K562 (cell line): ENCODE measurements at regions not wholly inside any gene's neighbourhood (a gene's known extent, or its start where the extent isn't known, plus 50 kb on each side); places are given as distances from the start of the nearest gene placed in this dataset.

ENCODE experiments used
- ATF1 ChIP-seq, 2 experiments: fragments of 450-650 bp in 1 of 2; IDR thresholded peaks; 2 replicates each; pipeline ENCODE4 v1.6.1; 2016; ENCODE audit warnings: missing compliant biosample characterization in 1 of 2, missing genetic modification characterization in 1 of 2
- ATF3 ChIP-seq, 2 experiments: fragments of 450-650 bp in 1 of 2; sonication (generic) in 1 of 2; formaldehyde crosslinking in 1 of 2; IDR thresholded peaks in 1 of 2; conservative IDR thresholded peaks in 1 of 2; 2 replicates each; pipeline versions ENCODE4 v1.6.1 to v1.8.1; 2016 to 2023; ENCODE audit warnings: mild to moderate bottlenecking in 2 of 2, moderate library complexity in 2 of 2, inconsistent platforms in 1 of 2, missing genetic modification reagents in 1 of 2
- EHMT2 ChIP-seq: fragments of 450-650 bp; IDR thresholded peaks from 2 replicates; pipeline ENCODE4 v1.6.1; 2018; ENCODE audit warnings: antibody characterized with exemption
- FOSL1 ChIP-seq: fragments of 200-800 bp; sonication (Bioruptor generic); conservative IDR thresholded peaks from 2 replicates; pipeline ENCODE4 v1.6.1; 2016; ENCODE audit warnings: missing genetic modification characterization, missing compliant biosample characterization
- FOXA3 ChIP-seq, 2 experiments: fragments of 450-650 bp in 1 of 2; sonication (generic) in 1 of 2; formaldehyde crosslinking; IDR thresholded peaks in 1 of 2; conservative IDR thresholded peaks in 1 of 2; 2 replicates each; pipeline versions ENCODE4 v1.4.0 to v1.8.0; 2020 to 2022; ENCODE audit warnings: mild to moderate bottlenecking in 2 of 2, missing genetic modification reagents in 1 of 2
- GTF3C2 ChIP-seq: IDR thresholded peaks from 3 replicates; pipeline ENCODE4 v1.6.1; 2011; ENCODE audit warnings: borderline replicate concordance, mild to moderate bottlenecking, moderate library complexity; ENCODE audit not compliant: insufficient read length; ENCODE audit errors: extremely low read depth
- JUNB ChIP-seq: fragments of 450-650 bp; formaldehyde crosslinking; conservative IDR thresholded peaks from 2 replicates; pipeline ENCODE4 v1.4.0; 2020; ENCODE audit warnings: mild to moderate bottlenecking
- ZNF445 ChIP-seq: fragments of 250-450 bp; sonication (Bioruptor Pico); IDR thresholded peaks from 2 replicates; pipeline ENCODE4 v1.4.0; 2020; ENCODE audit warnings: low read depth, mild to moderate bottlenecking, moderate library complexity
- TF ChIP-seq, protein P1 (sequence below): sonication (generic); formaldehyde crosslinking; IDR thresholded peaks from 2 replicates; pipeline ENCODE4 v1.8.1; 2023; ENCODE audit warnings: mild to moderate bottlenecking, missing genetic modification reagents

- TF ChIP-seq, protein P1, sequence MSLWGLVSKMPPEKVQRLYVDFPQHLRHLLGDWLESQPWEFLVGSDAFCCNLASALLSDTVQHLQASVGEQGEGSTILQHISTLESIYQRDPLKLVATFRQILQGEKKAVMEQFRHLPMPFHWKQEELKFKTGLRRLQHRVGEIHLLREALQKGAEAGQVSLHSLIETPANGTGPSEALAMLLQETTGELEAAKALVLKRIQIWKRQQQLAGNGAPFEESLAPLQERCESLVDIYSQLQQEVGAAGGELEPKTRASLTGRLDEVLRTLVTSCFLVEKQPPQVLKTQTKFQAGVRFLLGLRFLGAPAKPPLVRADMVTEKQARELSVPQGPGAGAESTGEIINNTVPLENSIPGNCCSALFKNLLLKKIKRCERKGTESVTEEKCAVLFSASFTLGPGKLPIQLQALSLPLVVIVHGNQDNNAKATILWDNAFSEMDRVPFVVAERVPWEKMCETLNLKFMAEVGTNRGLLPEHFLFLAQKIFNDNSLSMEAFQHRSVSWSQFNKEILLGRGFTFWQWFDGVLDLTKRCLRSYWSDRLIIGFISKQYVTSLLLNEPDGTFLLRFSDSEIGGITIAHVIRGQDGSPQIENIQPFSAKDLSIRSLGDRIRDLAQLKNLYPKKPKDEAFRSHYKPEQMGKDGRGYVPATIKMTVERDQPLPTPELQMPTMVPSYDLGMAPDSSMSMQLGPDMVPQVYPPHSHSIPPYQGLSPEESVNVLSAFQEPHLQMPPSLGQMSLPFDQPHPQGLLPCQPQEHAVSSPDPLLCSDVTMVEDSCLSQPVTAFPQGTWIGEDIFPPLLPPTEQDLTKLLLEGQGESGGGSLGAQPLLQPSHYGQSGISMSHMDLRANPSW (CRISPR knock-in tag), result no peak
- TF ChIP-seq ZNF445 (CRISPR knock-in tag) (no peak), EHMT2 (no peak), ATF3 (IDR thresholded peaks at IDR 0.05) (peak; percentile 62; the same call in 1 of the 2 replicates), ATF3 (CRISPR knock-in tag; conservative IDR thresholded peaks at IDR 0.05) (no peak), FOSL1 (tag) (peak; percentile 84), ATF1 (CRISPR knock-in tag; IDR thresholded peaks at IDR 0.05) (no peak), ATF1 (tag; IDR thresholded peaks at IDR 0.05) (no peak), FOXA3 (CRISPR knock-in tag; conservative IDR thresholded peaks at IDR 0.05 in 1 of 2, IDR thresholded peaks at IDR 0.05 in 1 of 2) (peak in 1 of 2 experiments; percentile 83; a peak in 2 of 4 replicates), GTF3C2 (no peak), JUNB (peak; percentile 78)
- TF ChIP-seq, all 486 proteins: peak for 13
Observed at GRCh38 chr3:102354818-102355515, 79.8 kb upstream of the ZPLD1 start (continued).
